K562 (cell line): ENCODE measurements at regions not wholly inside any gene's neighbourhood (a gene's known extent, or its start where the extent isn't known, plus 50 kb on each side); places are given as distances from the start of the nearest gene placed in this dataset.

Experiments
- ATAC-seq: fragments of 200-7000 bp; cut with Tn5 transposase; 3 replicates; pipeline ENCODE4 v1.9.1; 2020; ENCODE audit warnings: moderate library complexity
- BruUV-seq: library from RNA; stranded (reverse); fragments of 400-500 nt; replicated peaks from 2 replicates; lab custom pipeline; 2021; lab: Mats Ljungman, UMichigan
- CTCF ChIA-PET: fragments of 300-600 bp; formaldehyde crosslinking; extraction: SDS; loops from one replicate; lab custom pipeline; 2021; ENCODE audit warnings: low intra/inter-chr PET ratio; lab: Yijun Ruan, JAX
- POLR2A ChIA-PET: fragments of 300-600, 350-650 bp; sonication (Branson Sonifier 250); formaldehyde crosslinking; extraction: SDS; loops from one replicate; lab custom pipeline; 2021; ENCODE audit warnings: antibody characterized with exemption, inconsistent platforms; lab: Yijun Ruan, JAX
- DNase-seq, 4 experiments: peaks; one replicate each; pipeline versions ENCODE4 v3.0.0 to v3.0.0-alpha.2; 2011 to 2018; ENCODE audit warnings: low spot score in 3 of 4, mixed read lengths in 3 of 4; ENCODE audit errors: extremely low read depth in 1 of 4
- FAIRE-seq: peaks from 2 replicates; lab custom pipeline; 2011; peaks lifted over from hg19 to GRCh38; lab: Jason Lieb, UNC
- H2AFZ ChIP-seq: 2 replicates; pipeline ENCODE4 v1.6.0; 2011; ENCODE audit warnings: low read depth, low read length, control low read depth, inconsistent platforms
- H3K27ac ChIP-seq: fragments of 200-600 bp; 3 replicates; pipeline ENCODE4 v1.8.0; 2011; ENCODE audit warnings: low read depth, mild to moderate bottlenecking, control low read depth, inconsistent platforms, low read length, moderate library complexity, mixed read lengths; ENCODE audit errors: extremely low read depth
- H3K27me3 ChIP-seq, 2 experiments: fragments of 300-600 bp in 1 of 2; 2 replicates in 1 of 2; 3 replicates in 1 of 2; pipeline versions ENCODE4 v1.6.0 to v1.8.0; 2011; ENCODE audit warnings: inconsistent platforms in 2 of 2, low read length in 2 of 2, mild to moderate bottlenecking in 1 of 2, mixed read lengths in 1 of 2, moderate library complexity in 1 of 2; ENCODE audit not compliant: control insufficient read depth in 2 of 2, insufficient read depth in 2 of 2
- H3K36me3 ChIP-seq: fragments of 300-600 bp; 3 replicates; pipeline ENCODE4 v1.8.0; 2011; ENCODE audit warnings: mild to moderate bottlenecking, low read length, inconsistent platforms; ENCODE audit not compliant: control insufficient read depth, insufficient read depth
- H3K4me1 ChIP-seq, 2 experiments: fragments of 200-600 bp in 1 of 2; replicated peaks in 1 of 2; 2 replicates in 1 of 2; 3 replicates in 1 of 2; pipeline versions ENCODE4 v1.5.1 to v1.8.0; 2011; ENCODE audit warnings: inconsistent platforms in 2 of 2, low read length in 2 of 2, mild to moderate bottlenecking in 1 of 2, mixed read lengths in 1 of 2, moderate library complexity in 1 of 2; ENCODE audit not compliant: control insufficient read depth in 2 of 2, insufficient read depth in 2 of 2
- H3K4me2 ChIP-seq: 2 replicates; pipeline ENCODE4 v1.6.1; 2011; ENCODE audit warnings: low read length, control low read depth, inconsistent platforms, mixed read lengths; ENCODE audit not compliant: insufficient read depth
- H3K4me3 ChIP-seq: fragments of 200-600 bp; sonication (generic), shearing (Covaris generic); 2 replicates; pipeline ENCODE4 v1.5.1; 2016; ENCODE audit warnings: control low read depth, inconsistent platforms
- H3K79me2 ChIP-seq: fragments of 200-600 bp; 3 replicates; pipeline ENCODE4 v1.8.0; 2011; ENCODE audit warnings: low read length, inconsistent platforms; ENCODE audit not compliant: control insufficient read depth, insufficient read depth
- H3K9ac ChIP-seq, 2 experiments: 2 replicates each; pipeline versions ENCODE4 v1.6.0 to v1.6.1; 2011; ENCODE audit warnings: low read depth in 2 of 2, low read length in 2 of 2, control low read depth in 1 of 2, inconsistent platforms in 1 of 2, mild to moderate bottlenecking in 1 of 2, mixed read lengths in 1 of 2; ENCODE audit not compliant: insufficient read depth in 1 of 2
- H3K9me1 ChIP-seq: one replicate; pipeline ENCODE4 v1.6.0; 2011; ENCODE audit warnings: inconsistent platforms, mild to moderate bottlenecking, low read length, moderate library complexity; ENCODE audit not compliant: control insufficient read depth, insufficient read depth
- H3K9me3 ChIP-seq: replicated peaks from 2 replicates; pipeline ENCODE4 v1.5.1; 2011; ENCODE audit warnings: low read depth, low read length, inconsistent platforms; ENCODE audit not compliant: control insufficient read depth, insufficient read depth
- H4K20me1 ChIP-seq: replicated peaks from 2 replicates; pipeline ENCODE4 v1.6.1; 2011; ENCODE audit warnings: low read length, inconsistent platforms, mixed read lengths; ENCODE audit not compliant: control insufficient read depth, insufficient read depth
- EHMT2 ChIP-seq: fragments of 450-650 bp; IDR thresholded peaks from 2 replicates; pipeline ENCODE4 v1.6.1; 2018; ENCODE audit warnings: antibody characterized with exemption
- HNRNPH1 ChIP-seq: fragments of 200-400 bp; formaldehyde crosslinking; optimal IDR thresholded peaks from 2 replicates; pipeline ENCODE3; 2017; ENCODE audit warnings: low read depth, mild to moderate bottlenecking, low read length, moderate library complexity
- MAFK ChIP-seq: IDR thresholded peaks from 2 replicates; pipeline ENCODE4 v1.6.1; 2011; ENCODE audit warnings: low read length, improper control_type of control experiment
- NCOA2 ChIP-seq, 2 experiments: fragments of 450-650 bp; IDR thresholded peaks; 2 replicates each; pipeline ENCODE4 v1.6.1; 2018; ENCODE audit warnings: mild to moderate bottlenecking in 2 of 2, moderate library complexity in 1 of 2; ENCODE audit not compliant: partially characterized antibody in 2 of 2
- NCOR1 ChIP-seq: fragments of 450-650 bp; IDR thresholded peaks from 2 replicates; pipeline ENCODE4 v1.6.1; 2016; ENCODE audit warnings: mild to moderate bottlenecking, moderate library complexity
- ZBTB17 ChIP-seq: fragments of 450-650 bp; formaldehyde crosslinking; IDR thresholded peaks from 2 replicates; pipeline ENCODE4 v1.4.0; 2020; ENCODE audit warnings: mild to moderate bottlenecking
- ZNF584 ChIP-seq: fragments of 200-800 bp; sonication (Bioruptor generic); IDR thresholded peaks from 2 replicates; pipeline ENCODE4 v1.6.1; 2016; ENCODE audit warnings: low read depth, mild to moderate bottlenecking, missing genetic modification characterization, missing compliant biosample characterization
- WGBS: fragments of 100-300 bp; shearing (Covaris generic); methylation state at CpG from one replicate; pipeline ENCODE4 v1.1.6; 2016; ENCODE audit warnings: low coverage, mixed read lengths; ENCODE audit not compliant: insufficient coverage; ENCODE audit errors: missing lambda C conversion rate; 5-methylcytosine and 5-hydroxymethylcytosine counted together
- in situ Hi-C: fragments of 300-500 bp; cut with MboI; formaldehyde crosslinking; loops from 4 replicates; pipeline ENCODE4 v1.15.0; 2018; ENCODE audit warnings: inconsistent platforms, mixed read lengths
- intact Hi-C: fragments of 100-400 bp; cut with micrococcal nuclease; formaldehyde crosslinking; loops from 2 replicates; pipeline ENCODE4 v1.14.2; 2022
- TF ChIP-seq, protein P1 (sequence below): sonication (generic); formaldehyde crosslinking; IDR thresholded peaks from 2 replicates; pipeline ENCODE4 v1.5.0; 2020; ENCODE audit warnings: missing genetic modification reagents
- TF ChIP-seq, protein P2 (sequence below): fragments of 450-650 bp; IDR thresholded peaks from 2 replicates; pipeline ENCODE4 v1.6.1; 2016; ENCODE audit warnings: borderline replicate concordance

DNA sequence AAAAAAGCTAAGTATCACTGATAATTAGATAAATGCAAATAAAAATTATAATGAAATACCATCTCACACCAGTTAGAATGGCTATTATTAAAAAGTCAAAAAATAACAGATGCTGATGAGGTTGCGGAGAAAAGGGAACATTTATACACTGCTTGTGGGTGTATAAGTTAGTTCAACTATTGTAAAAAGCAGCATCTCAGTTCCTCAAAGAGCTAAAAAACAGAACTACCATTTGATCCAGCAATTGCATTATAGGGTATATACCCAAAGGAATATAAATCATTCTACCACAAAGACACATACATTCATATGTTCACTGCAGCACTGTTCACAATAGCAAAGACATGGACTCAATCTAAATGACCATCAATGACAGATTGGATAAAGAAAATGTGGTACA, 120.3 kb upstream of the ZBED5 start:
- CTCF ChIA-PET: interaction anchor here (1.0 kb wide), 1 partner anchor 44 kb away, joined by 6 read pairs; no protein-coding TSS in a partner anchor

More for the DNA sequence above, 120.3 kb upstream of the ZBED5 start:
- H3K27ac ChIP-seq: no peak overlapping the region
- H3K4me3 ChIP-seq: no peak overlapping the region
- no peaks in the 10 kb centered on the region for H3K9me3 ChIP-seq
- no peak for DNase-seq
- WGBS: 29% methylated on average over 1 of the region's 1 CpG
- H3K4me2 ChIP-seq: no peak overlapping the region
- POLR2A ChIA-PET: interaction anchor here (0.7 to 2.3 kb wide), 4 partner anchors 11 to 174 kb away, joined by 3 to 7 read pairs (median 4); no protein-coding TSS in a partner anchor
- H3K4me1 ChIP-seq: peaks cover 6 to 7% of the 10 kb centered on the region in 2 experiments; a peak in 4 of 5 replicates
- H3K27me3 ChIP-seq: peaks cover 3 to 11% of the 10 kb centered on the region in 2 experiments; a peak in 3 of 5 replicates
- in situ Hi-C loops (no loop called here), intact Hi-C loops (no loop called here)
- BruUV-seq: no TSS peak
- no peak for FAIRE-seq
- H3K79me2 ChIP-seq: no peaks in the 10 kb centered on the region
- H4K20me1 ChIP-seq: no peaks in the 10 kb centered on the region
- TF ChIP-seq, protein P1, sequence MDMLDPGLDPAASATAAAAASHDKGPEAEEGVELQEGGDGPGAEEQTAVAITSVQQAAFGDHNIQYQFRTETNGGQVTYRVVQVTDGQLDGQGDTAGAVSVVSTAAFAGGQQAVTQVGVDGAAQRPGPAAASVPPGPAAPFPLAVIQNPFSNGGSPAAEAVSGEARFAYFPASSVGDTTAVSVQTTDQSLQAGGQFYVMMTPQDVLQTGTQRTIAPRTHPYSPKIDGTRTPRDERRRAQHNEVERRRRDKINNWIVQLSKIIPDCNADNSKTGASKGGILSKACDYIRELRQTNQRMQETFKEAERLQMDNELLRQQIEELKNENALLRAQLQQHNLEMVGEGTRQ (CRISPR knock-in tag): no peak
- no peak for TF ChIP-seq ZNF584
- TF ChIP-seq, protein P2, sequence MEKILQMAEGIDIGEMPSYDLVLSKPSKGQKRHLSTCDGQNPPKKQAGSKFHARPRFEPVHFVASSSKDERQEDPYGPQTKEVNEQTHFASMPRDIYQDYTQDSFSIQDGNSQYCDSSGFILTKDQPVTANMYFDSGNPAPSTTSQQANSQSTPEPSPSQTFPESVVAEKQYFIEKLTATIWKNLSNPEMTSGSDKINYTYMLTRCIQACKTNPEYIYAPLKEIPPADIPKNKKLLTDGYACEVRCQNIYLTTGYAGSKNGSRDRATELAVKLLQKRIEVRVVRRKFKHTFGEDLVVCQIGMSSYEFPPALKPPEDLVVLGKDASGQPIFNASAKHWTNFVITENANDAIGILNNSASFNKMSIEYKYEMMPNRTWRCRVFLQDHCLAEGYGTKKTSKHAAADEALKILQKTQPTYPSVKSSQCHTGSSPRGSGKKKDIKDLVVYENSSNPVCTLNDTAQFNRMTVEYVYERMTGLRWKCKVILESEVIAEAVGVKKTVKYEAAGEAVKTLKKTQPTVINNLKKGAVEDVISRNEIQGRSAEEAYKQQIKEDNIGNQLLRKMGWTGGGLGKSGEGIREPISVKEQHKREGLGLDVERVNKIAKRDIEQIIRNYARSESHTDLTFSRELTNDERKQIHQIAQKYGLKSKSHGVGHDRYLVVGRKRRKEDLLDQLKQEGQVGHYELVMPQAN: no peak
- no peak for TF ChIP-seq HNRNPH1
- TF ChIP-seq NCOA2 (IDR thresholded peaks at IDR 0.05; ENCODE audit: partially characterized antibody in 2 of 2): no peak
- no peak for TF ChIP-seq ZBTB17
- TF ChIP-seq EHMT2: no peak
- TF ChIP-seq MAFK: no peak
- no peak for TF ChIP-seq NCOR1
- no peaks in the 10 kb centered on the region for H3K36me3 ChIP-seq
- H3K9me1 ChIP-seq: no peaks in the 10 kb centered on the region
- H3K9ac ChIP-seq: no peak overlapping the region
- no peak for ATAC-seq
- H2AFZ ChIP-seq: no peak overlapping the region
